ENCODE measurements at regions not wholly inside any gene's neighbourhood (a gene's known extent, or its start where the extent isn't known, plus 50 kb on each side); places are given as distances from the start of the nearest gene placed in this dataset.
"Not testable (repeated sequence)": the region's sequence is repeated elsewhere in the genome, so short reads cannot be mapped to it uniquely, and the experiment has no call there.

DNA sequence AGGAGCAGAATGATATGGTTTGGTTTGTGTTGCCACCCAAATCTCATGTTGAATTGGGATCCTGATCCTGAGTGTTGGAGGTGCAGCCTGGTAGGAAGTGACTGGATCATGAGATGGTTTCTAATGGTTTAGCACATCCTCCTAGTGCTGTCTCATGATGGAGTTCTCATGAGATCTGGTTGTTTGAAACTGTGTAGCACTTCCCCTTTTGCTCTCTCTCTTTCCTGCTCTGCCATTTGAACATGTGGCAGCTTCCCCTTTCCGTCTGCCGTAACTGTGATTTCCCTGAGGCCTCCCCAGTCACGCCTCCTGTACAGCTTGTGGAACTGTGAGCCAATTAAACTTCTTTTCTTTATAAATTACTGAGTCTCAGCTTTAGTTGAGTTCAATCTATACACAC lies 756.8 kb upstream of the CDH6 start:
- H2AFZ ChIP-seq (ENCODE audit: low read depth, low read length), result no peak overlapping the region
- H2BK120ac ChIP-seq (ENCODE audit: low read depth, low read length), result no peak overlapping the region
- no peaks in the 10 kb centered on the region for H3K27me3 ChIP-seq (ENCODE audit: control insufficient read depth in 1 of 2, insufficient read depth in 1 of 2, low read length in 2 of 2)
- no peak overlapping the region for H3K18ac ChIP-seq (ENCODE audit: low read depth in 1 of 2, low read length in 2 of 2)
- H3K14ac ChIP-seq (ENCODE audit: low read length in 2 of 2), result no peak overlapping the region
- no peak overlapping the region for H3K9ac ChIP-seq (ENCODE audit: low read length)
- H2AK5ac ChIP-seq (ENCODE audit: low read length, severe bottlenecking), result no peak overlapping the region
- H3K79me1 ChIP-seq (replicated peaks; ENCODE audit: low read length, poor library complexity, severe bottlenecking), result no peaks in the 10 kb centered on the region
- H2BK12ac ChIP-seq (ENCODE audit: low read length in 2 of 2), result no peak overlapping the region
- no peak overlapping the region for H3K4me2 ChIP-seq (ENCODE audit: low read length, poor library complexity, severe bottlenecking)
- peaks cover 61% of the 10 kb centered on the region for H3K9me3 ChIP-seq (ENCODE audit: control insufficient read depth, low read length)
- H3K4me3 ChIP-seq (ENCODE audit: insufficient read depth in 1 of 2, low read depth in 1 of 2, low read length in 2 of 2), result no peak overlapping the region
- DNase-seq, result no peak
- H3K36me3 ChIP-seq (ENCODE audit: control insufficient read depth in 1 of 2, insufficient read depth in 2 of 2, low read depth in 1 of 2, low read length in 2 of 2), result no peaks in the 10 kb centered on the region
- no peak overlapping the region for H4K91ac ChIP-seq (ENCODE audit: low read length)
- H3K4me1 ChIP-seq (ENCODE audit: control insufficient read depth, insufficient read depth, low read depth, low read length), result no peaks in the 10 kb centered on the region
- no peak overlapping the region for H2BK5ac ChIP-seq (ENCODE audit: low read depth, low read length, poor library complexity, severe bottlenecking)
- H3K23ac ChIP-seq (ENCODE audit: low read length in 2 of 2), result no peak overlapping the region
- H3K4ac ChIP-seq (ENCODE audit: low read depth in 1 of 2, low read length in 2 of 2), result no peak overlapping the region
- H3K27ac ChIP-seq (ENCODE audit: low read length, poor library complexity, severe bottlenecking), result no peak overlapping the region
- WGBS, result 100% methylated on average over 1 of the region's 3 CpGs
- no peak overlapping the region for H2BK15ac ChIP-seq (ENCODE audit: low read depth, poor library complexity, severe bottlenecking)
- H4K8ac ChIP-seq (ENCODE audit: low read length), result no peak overlapping the region

DNA sequence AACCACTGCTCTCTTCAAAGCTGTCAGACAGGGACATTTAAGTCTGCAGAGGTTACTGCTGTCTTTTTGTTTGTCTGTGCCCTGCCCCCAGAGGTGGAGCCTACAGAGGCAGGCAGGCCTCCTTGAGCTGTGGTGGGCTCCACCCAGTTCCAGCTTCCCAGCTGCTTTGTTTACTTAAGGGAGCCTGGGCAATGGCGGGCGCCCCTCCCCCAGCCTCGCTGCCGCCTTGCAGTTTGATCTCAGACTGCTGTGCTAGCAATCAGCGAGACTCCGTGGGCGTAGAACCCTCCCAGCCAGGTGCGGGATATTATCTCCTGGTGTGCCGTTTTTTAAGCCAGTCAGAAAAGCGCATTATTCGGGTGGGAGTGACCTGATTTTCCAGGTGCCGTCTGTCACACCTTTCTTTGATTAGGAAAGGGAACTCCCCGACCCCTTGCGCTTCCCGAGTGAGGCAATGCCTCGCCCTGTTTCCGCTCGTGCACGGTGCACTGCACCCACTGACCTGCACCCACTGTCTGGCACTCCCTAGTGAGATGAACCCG lies 764.5 kb upstream of the CDH6 start:
- not testable (repeated sequence) for H3K18ac ChIP-seq (ENCODE audit: low read depth in 1 of 2, low read length in 2 of 2); H3K27ac ChIP-seq (ENCODE audit: low read length, poor library complexity, severe bottlenecking); H2BK120ac ChIP-seq (ENCODE audit: low read depth, low read length); H4K91ac ChIP-seq (ENCODE audit: low read length); DNase-seq; H3K4ac ChIP-seq (ENCODE audit: low read depth in 1 of 2, low read length in 2 of 2); H3K4me3 ChIP-seq (ENCODE audit: insufficient read depth in 1 of 2, low read depth in 1 of 2, low read length in 2 of 2); H3K36me3 ChIP-seq (ENCODE audit: control insufficient read depth in 1 of 2, insufficient read depth in 2 of 2, low read depth in 1 of 2, low read length in 2 of 2); H2BK15ac ChIP-seq (ENCODE audit: low read depth, poor library complexity, severe bottlenecking); H3K9ac ChIP-seq (ENCODE audit: low read length); H3K4me2 ChIP-seq (ENCODE audit: low read length, poor library complexity, severe bottlenecking); H2AK5ac ChIP-seq (ENCODE audit: low read length, severe bottlenecking); H3K4me1 ChIP-seq (ENCODE audit: control insufficient read depth, insufficient read depth, low read depth, low read length); H3K27me3 ChIP-seq (ENCODE audit: control insufficient read depth in 1 of 2, insufficient read depth in 1 of 2, low read length in 2 of 2); H3K23ac ChIP-seq (ENCODE audit: low read length in 2 of 2); H2AFZ ChIP-seq (ENCODE audit: low read depth, low read length); H2BK5ac ChIP-seq (ENCODE audit: low read depth, low read length, poor library complexity, severe bottlenecking); H3K14ac ChIP-seq (ENCODE audit: low read length in 2 of 2); H2BK12ac ChIP-seq (ENCODE audit: low read length in 2 of 2); H3K79me1 ChIP-seq (replicated peaks; ENCODE audit: low read length, poor library complexity, severe bottlenecking)
- Histone ChIP-seq H3K9me3 (ENCODE audit: control insufficient read depth, low read length) (peaks cover 20% of the 10 kb centered on the region), H4K8ac (ENCODE audit: low read length) (peak overlapping the region; percentile 80)
- WGBS, result 40% methylated on average over 20 of the region's 20 CpGs

DNA sequence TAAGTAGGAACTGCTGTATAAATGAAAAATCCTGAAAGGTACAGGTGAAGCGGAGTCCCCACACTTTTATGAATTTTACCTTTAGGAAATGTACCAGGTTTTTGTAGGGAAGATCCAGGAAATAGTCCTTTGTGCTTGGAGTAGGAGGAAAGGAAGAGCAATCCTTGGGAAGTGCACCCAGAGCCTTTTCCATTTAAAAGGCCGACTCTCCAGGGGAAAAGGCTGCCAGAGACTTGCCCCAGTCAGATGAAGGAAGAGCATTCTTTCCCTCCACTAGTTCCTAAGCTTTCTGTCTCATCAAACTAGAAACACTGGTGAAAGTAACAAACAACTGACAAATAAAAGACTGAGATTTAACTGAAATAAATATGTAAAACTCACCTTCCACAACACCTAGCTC lies 779.4 kb upstream of the CDH6 start:
- no peak overlapping the region for H2AFZ ChIP-seq (ENCODE audit: low read depth, low read length)

DNA sequence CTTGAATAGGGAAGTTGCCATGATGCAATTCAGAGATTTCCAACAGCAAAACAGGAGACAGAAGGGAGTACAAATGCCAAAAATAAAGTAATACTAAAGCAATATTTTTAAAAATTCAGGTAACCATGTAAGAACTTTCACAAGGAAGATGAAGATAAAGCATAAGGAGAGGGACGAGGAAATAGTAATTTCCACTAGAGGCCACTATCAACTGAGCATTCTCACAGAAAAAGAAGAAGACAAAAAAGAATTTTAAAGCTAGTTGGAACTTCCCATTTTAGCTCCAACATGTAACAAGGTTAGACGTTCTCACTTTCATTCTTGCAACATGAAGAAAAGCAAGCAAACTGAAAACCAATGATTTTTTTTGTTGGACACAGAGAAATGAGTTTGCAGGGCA lies 779.9 kb upstream of the CDH6 start:
- H3K14ac ChIP-seq (ENCODE audit: low read length in 2 of 2), result no peak overlapping the region
- no peak overlapping the region for H3K23ac ChIP-seq (ENCODE audit: low read length in 2 of 2)
- H4K8ac ChIP-seq (ENCODE audit: low read length), result no peak overlapping the region
- no peak overlapping the region for H3K4me3 ChIP-seq (ENCODE audit: insufficient read depth in 1 of 2, low read depth in 1 of 2, low read length in 2 of 2)
- H2BK5ac ChIP-seq (ENCODE audit: low read depth, low read length, poor library complexity, severe bottlenecking), result no peak overlapping the region
- H3K36me3 ChIP-seq (ENCODE audit: control insufficient read depth in 1 of 2, insufficient read depth in 2 of 2, low read depth in 1 of 2, low read length in 2 of 2), result no peaks in the 10 kb centered on the region
- H2AK5ac ChIP-seq (ENCODE audit: low read length, severe bottlenecking), result no peak overlapping the region
- H4K91ac ChIP-seq (ENCODE audit: low read length), result no peak overlapping the region
- H3K18ac ChIP-seq (ENCODE audit: low read depth in 1 of 2, low read length in 2 of 2), result no peak overlapping the region
- H3K4me2 ChIP-seq (ENCODE audit: low read length, poor library complexity, severe bottlenecking), result no peak overlapping the region
- no peaks in the 10 kb centered on the region for H3K9me3 ChIP-seq (ENCODE audit: control insufficient read depth, low read length)
- H2AFZ ChIP-seq (ENCODE audit: low read depth, low read length), result no peak overlapping the region
- no peak for DNase-seq
- no peak overlapping the region for H3K4ac ChIP-seq (ENCODE audit: low read depth in 1 of 2, low read length in 2 of 2)
- no peaks in the 10 kb centered on the region for H3K4me1 ChIP-seq (ENCODE audit: control insufficient read depth, insufficient read depth, low read depth, low read length)
- no peaks in the 10 kb centered on the region for H3K27me3 ChIP-seq (ENCODE audit: control insufficient read depth in 1 of 2, insufficient read depth in 1 of 2, low read length in 2 of 2)
- no peak overlapping the region for H3K27ac ChIP-seq (ENCODE audit: low read length, poor library complexity, severe bottlenecking)
- 83% methylated on average over 1 of the region's 2 CpGs for WGBS
- no peaks in the 10 kb centered on the region for H3K79me1 ChIP-seq (replicated peaks; ENCODE audit: low read length, poor library complexity, severe bottlenecking)
- H2BK12ac ChIP-seq (ENCODE audit: low read length in 2 of 2), result no peak overlapping the region
- H3K9ac ChIP-seq (ENCODE audit: low read length), result no peak overlapping the region
- no peak overlapping the region for H2BK15ac ChIP-seq (ENCODE audit: low read depth, poor library complexity, severe bottlenecking)
- no peak overlapping the region for H2BK120ac ChIP-seq (ENCODE audit: low read depth, low read length)

More for the DNA sequence above, 779.4 kb upstream of the CDH6 start:
- H3K9me3 ChIP-seq (ENCODE audit: control insufficient read depth, low read length), result no peaks in the 10 kb centered on the region
- no peaks in the 10 kb centered on the region for H3K4me1 ChIP-seq (ENCODE audit: control insufficient read depth, insufficient read depth, low read depth, low read length)
- H3K9ac ChIP-seq (ENCODE audit: low read length), result no peak overlapping the region
- H3K36me3 ChIP-seq (ENCODE audit: control insufficient read depth in 1 of 2, insufficient read depth in 2 of 2, low read depth in 1 of 2, low read length in 2 of 2), result no peaks in the 10 kb centered on the region
- H3K23ac ChIP-seq (ENCODE audit: low read length in 2 of 2), result no peak overlapping the region
- no peak for DNase-seq
- no peak overlapping the region for H3K27ac ChIP-seq (ENCODE audit: low read length, poor library complexity, severe bottlenecking)
- no peak overlapping the region for H3K4ac ChIP-seq (ENCODE audit: low read depth in 1 of 2, low read length in 2 of 2)
- no peak overlapping the region for H4K91ac ChIP-seq (ENCODE audit: low read length)
- 86% methylated on average over 2 of the region's 2 CpGs for WGBS
- H3K4me2 ChIP-seq (ENCODE audit: low read length, poor library complexity, severe bottlenecking), result no peak overlapping the region
- no peak overlapping the region for H2BK5ac ChIP-seq (ENCODE audit: low read depth, low read length, poor library complexity, severe bottlenecking)
- no peaks in the 10 kb centered on the region for H3K79me1 ChIP-seq (replicated peaks; ENCODE audit: low read length, poor library complexity, severe bottlenecking)
- no peak overlapping the region for H3K14ac ChIP-seq (ENCODE audit: low read length in 2 of 2)
- no peak overlapping the region for H2BK120ac ChIP-seq (ENCODE audit: low read depth, low read length)
- no peak overlapping the region for H2BK12ac ChIP-seq (ENCODE audit: low read length in 2 of 2)
- H2AK5ac ChIP-seq (ENCODE audit: low read length, severe bottlenecking), result no peak overlapping the region
- H3K4me3 ChIP-seq (ENCODE audit: insufficient read depth in 1 of 2, low read depth in 1 of 2, low read length in 2 of 2), result no peak overlapping the region
- H3K18ac ChIP-seq (ENCODE audit: low read depth in 1 of 2, low read length in 2 of 2), result no peak overlapping the region
- no peaks in the 10 kb centered on the region for H3K27me3 ChIP-seq (ENCODE audit: control insufficient read depth in 1 of 2, insufficient read depth in 1 of 2, low read length in 2 of 2)
- no peak overlapping the region for H2BK15ac ChIP-seq (ENCODE audit: low read depth, poor library complexity, severe bottlenecking)
- no peak overlapping the region for H4K8ac ChIP-seq (ENCODE audit: low read length)
